GM18508 (cell line): ENCODE measurements at regions not wholly inside any gene's neighbourhood (a gene's known extent, or its start where the extent isn't known, plus 50 kb on each side); places are given as distances from the start of the nearest gene placed in this dataset.

ENCODE experiments used
- ATAC-seq: cut with Tn5 transposase; IDR thresholded peaks from one replicate; pipeline ENCODE4 v1.9.1; 2021; ENCODE audit warnings: moderate number of reproducible peaks; ENCODE audit not compliant: insufficient read depth, unreplicated experiment

DNA sequence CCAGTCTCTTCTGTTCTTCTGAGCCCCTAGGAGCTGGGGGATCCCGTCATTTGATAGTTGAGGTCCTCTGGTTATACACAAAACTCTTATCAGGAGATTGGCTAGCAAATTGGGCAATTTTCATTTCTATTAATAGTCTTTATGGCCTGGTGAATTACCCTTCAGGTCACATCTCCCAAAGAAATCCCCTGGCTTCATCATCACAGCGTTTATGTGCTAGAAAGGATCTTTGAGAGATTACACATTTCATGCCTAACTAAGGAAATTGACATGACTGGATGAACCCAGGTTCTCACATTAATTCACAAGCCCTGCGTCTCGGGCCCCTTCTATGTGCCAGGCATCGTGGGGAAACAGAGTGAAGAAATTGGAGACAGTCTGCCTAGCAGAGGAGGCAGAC is 227.4 kb upstream of the PROK2 start:
- ATAC-seq, result no peak

- no peak for ATAC-seq
Measured at GRCh38 chr3:72011485-72011884, 226.5 kb upstream of the PROK2 start.

- ATAC-seq, result no peak
Measured at GRCh38 chr3:72009851-72010443, 225.0 kb upstream of the PROK2 start.

DNA sequence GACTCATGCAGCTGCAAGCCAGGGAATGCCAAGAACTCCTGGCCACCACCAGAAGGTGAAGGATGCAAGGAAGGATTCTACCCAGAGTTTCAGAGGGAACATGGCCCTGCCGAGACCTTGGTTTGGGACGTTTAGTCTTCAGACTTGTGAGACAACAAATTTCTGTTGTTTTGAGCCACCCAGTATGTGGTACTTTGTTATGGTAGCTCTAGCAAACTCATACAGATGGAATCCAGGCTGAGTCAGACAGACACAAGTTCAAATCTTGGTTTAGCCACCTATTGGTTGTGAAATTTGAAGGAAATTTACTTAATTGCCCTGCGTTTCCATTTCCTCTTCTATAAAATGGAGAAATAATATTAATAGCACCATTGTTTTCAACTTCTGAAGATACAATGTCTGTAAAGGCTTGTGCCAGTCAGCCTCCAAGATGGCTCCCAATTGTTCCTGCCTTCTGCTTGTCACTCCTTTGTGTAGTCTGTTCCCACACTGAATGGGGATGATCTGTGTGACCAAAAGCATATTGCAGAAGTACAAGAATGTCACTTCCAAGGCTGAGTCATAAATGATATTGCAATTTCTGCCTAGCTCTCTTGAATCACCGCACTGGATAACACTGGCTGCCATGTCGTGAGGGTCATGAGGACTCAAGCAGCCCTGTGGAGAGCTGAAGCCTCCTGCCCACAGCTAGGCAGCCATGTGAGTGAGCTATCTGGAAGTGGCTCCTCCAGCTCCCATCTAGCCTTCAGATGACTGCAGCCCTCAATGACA is 223.5 kb upstream of the PROK2 start:
- no peak for ATAC-seq

DNA sequence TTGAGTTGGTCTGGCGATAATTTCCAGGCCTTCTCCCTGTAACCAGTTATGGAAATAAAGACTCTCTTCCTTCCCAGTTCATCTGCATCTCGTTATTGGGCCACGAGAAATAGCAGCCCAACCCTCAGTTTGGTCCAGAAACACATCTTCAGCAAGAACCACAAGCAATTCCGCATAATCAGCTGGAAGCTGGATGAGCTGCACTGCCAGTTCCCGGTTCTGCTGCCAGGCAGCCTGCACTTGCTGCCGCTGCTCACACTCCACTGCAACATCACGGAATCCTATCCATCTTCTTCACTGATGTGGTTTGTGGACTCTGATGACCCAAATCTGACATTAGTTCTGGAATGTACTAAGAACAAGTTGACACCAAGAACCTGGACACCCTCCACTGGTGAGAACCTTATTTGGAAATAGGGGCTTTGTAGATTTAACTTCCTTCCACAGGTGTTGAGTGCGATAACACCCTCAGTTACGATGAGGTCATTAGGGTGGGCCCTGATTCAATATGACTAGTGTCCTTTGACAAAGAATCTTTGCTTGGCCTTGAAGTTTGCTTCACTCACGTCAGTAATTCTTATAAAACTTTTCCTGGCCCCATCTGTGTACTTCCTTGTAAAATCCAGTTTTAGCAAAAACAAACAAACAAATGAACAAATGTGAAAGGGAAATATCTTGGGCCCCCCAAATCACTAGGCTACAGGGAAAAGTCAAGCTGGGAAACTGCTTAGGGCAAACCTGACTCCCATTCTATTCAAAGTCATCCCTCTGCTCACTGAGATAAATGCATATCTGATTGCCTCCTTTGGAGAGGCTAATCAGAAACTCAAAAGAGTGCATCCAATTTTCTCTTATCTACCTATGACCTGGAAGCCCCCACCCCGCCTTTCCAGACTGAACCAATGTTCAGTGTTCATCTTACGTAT is 221.9 kb upstream of the PROK2 start:
- no peak for ATAC-seq

- no peak for ATAC-seq
Measured at GRCh38 chr3:72004749-72005292, 219.9 kb upstream of the PROK2 start.

DNA sequence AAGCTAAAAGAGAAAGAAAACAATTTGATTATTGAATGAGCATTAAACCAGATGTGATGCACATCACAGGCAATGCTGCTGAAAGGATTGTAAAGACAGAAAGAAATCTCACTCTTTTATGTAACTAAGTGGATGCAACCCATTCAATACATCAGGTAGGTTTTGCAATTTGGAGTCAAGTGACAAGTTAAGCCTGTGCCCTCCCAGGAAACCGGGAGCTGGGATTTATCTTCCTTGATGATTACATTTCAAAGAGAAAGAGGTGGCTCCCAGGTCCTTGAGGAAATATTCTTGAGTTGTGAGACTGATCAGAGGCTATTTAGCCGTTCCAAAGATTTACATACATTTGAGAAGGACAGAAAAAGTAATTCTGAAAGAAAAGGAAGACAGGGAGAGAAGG is 219.0 kb upstream of the PROK2 start:
- ATAC-seq, result no peak

- no peak for ATAC-seq
Measured at GRCh38 chr3:72001758-72002157, 216.8 kb upstream of the PROK2 start.

GRCh38 chr3:71998995-71999673 is 214.2 kb upstream of the PROK2 start:
- no peak for ATAC-seq

DNA sequence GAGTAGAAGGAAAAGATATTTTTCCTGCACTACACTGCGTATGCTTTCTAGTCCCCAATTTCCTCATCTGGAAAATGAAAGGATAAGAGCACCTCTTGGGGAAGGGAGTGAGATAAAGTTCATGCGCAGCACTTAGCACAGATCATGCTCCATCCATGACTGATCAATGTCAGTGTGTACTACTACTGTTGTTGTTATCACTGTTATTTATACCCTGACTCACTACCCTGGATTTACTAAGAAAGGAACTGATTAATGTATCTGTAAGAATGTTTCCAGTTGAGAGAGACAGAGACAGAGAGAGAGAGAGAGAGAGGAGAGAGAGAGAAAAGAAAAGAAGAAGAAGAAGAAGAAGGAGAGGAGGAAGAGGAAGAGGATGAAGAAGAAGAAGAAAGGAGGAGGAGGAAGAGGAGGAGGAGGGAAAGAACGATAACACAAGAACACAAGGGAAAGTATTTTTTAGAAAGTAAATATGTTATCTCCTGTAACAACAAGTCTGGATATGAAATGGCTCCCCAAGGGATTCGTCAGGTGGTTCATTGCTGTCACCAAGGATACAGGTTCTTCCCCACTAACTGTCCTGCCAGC is 212.2 kb upstream of the PROK2 start:
- no peak for ATAC-seq

DNA sequence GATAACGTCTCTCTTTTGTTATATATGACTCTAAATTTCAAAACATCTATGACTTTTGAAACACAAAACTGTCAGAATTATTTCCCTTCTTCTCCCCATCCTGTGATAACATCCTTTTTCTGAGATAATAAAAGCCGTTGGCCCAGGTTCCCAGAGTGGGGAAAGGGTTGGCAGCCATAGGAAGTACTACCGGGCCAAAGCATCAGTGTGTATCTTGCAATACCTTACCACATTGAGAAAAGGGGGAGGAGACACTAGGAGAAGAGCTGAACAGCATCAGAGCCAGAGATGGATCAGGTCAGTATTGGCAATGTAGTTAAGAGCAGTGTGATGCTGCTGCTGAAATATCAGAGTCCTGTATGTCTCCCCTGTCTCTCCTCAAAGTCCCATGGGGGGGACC is 210.0 kb upstream of the PROK2 start:
- no peak for ATAC-seq

- ATAC-seq, result no peak
Measured at GRCh38 chr3:71994203-71994602, 209.3 kb upstream of the PROK2 start.

DNA sequence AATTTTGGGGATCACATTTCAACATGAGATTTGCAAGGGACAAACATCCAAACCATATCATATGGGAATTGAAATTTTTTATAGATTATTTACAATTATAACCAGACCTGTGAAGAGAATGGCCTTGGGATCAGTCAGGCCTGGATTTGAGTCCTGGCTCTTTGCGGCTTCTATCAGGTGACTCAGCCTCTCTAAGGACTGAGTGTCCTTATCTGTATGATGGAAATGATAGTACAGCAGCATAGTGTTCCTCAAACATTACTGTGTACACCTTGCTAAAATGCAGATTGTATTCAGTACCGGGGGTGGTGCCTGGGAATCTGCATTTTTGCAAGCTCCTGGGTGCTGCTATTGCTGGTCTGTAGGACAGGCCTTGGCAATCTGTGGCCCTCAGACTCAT is 206.7 kb upstream of the PROK2 start:
- ATAC-seq, result no peak

- no peak for ATAC-seq
Measured at GRCh38 chr3:71991046-71991445, 206.1 kb upstream of the PROK2 start.

- no peak for ATAC-seq
Measured at GRCh38 chr3:71990545-71990944, 205.6 kb upstream of the PROK2 start.

GRCh38 chr3:71989165-71989564 is 204.2 kb upstream of the PROK2 start:
- no peak for ATAC-seq

GRCh38 chr3:71987828-71988227 is 202.9 kb upstream of the PROK2 start:
- ATAC-seq, result no peak

GRCh38 chr3:71987089-71987735 is 202.3 kb upstream of the PROK2 start:
- ATAC-seq, result no peak

- no peak for ATAC-seq
Measured at GRCh38 chr3:71986606-71987005, 201.7 kb upstream of the PROK2 start.
